PC-3 (cell line): ENCODE measurements at regions not wholly inside any gene's neighbourhood (a gene's known extent, or its start where the extent isn't known, plus 50 kb on each side); places are given as distances from the start of the nearest gene placed in this dataset.

ENCODE experiments used
- ATAC-seq: fragments of 200-7000 bp; cut with Tn5 transposase; 2 replicates; pipeline ENCODE4 v1.9.1; 2020; ENCODE audit warnings: mild to moderate bottlenecking, moderate library complexity
- BruUV-seq: library from RNA; stranded (reverse); fragments of 400-500 nt; replicated peaks from 2 replicates; lab custom pipeline; 2021; lab: Mats Ljungman, UMichigan
- CTCF ChIA-PET: fragments of 300-600 bp; sonication (Branson Sonifier 250); formaldehyde crosslinking; loops from one replicate; lab custom pipeline; 2022; ENCODE audit warnings: antibody characterized with exemption; lab: Charles Lee
- POLR2A ChIA-PET: fragments of 300-600 bp; sonication (Branson Sonifier 250); formaldehyde crosslinking; loops from one replicate; lab custom pipeline; 2022; ENCODE audit warnings: antibody characterized with exemption; ENCODE audit not compliant: unreplicated experiment; lab: Charles Lee
- DNase-seq: peaks from one replicate; pipeline ENCODE4 v3.0.0-alpha.2; 2015
- H2AFZ ChIP-seq: fragments of 300-600 bp; sonication (generic); 2 replicates; pipeline ENCODE4 v1.6.0; 2016; ENCODE audit warnings: antibody characterized with exemption, low read length
- H3F3A ChIP-seq: fragments of 300-600 bp; sonication (generic); one replicate; pipeline ENCODE4 v1.6.0; 2017; ENCODE audit warnings: antibody characterized with exemption, low read length, control low read depth, mild to moderate bottlenecking; ENCODE audit not compliant: unreplicated experiment
- H3K27ac ChIP-seq: fragments of 300-600 bp; sonication (generic); 2 replicates; pipeline ENCODE4 v1.5.1; 2016; ENCODE audit warnings: mild to moderate bottlenecking, low read length
- H3K27me3 ChIP-seq: fragments of 300-600 bp; sonication (generic); 2 replicates; pipeline ENCODE4 v1.6.1; 2016; ENCODE audit warnings: low read length, mixed read lengths
- H3K36me3 ChIP-seq: fragments of 300-600 bp; sonication (generic); 2 replicates; pipeline ENCODE4 v1.6.1; 2016; ENCODE audit warnings: low read depth, mixed run types, low read length, mixed read lengths
- H3K4me1 ChIP-seq: fragments of 300-600 bp; sonication (generic); 2 replicates; pipeline ENCODE4 v1.5.1; 2016; ENCODE audit warnings: low read length; ENCODE audit not compliant: insufficient read depth
- H3K4me2 ChIP-seq: fragments of 300-600 bp; sonication (generic); 2 replicates; pipeline ENCODE4 v1.6.0; 2016; ENCODE audit warnings: low read length
- H3K4me3 ChIP-seq: fragments of 300-600 bp; sonication (generic); 2 replicates; pipeline ENCODE4 v1.5.1; 2016; ENCODE audit warnings: mild to moderate bottlenecking, low read length, mixed read lengths
- H3K79me2 ChIP-seq: fragments of 300-600 bp; sonication (generic); 2 replicates; pipeline ENCODE4 v1.6.1; 2017; ENCODE audit warnings: low read length, mixed read lengths
- H3K9ac ChIP-seq: fragments of 300-600 bp; sonication (generic); 2 replicates; pipeline ENCODE4 v1.6.0; 2016; ENCODE audit warnings: mild to moderate bottlenecking, low read length
- H3K9me2 ChIP-seq: fragments of 300-600 bp; sonication (generic); replicated peaks from 2 replicates; pipeline ENCODE4 v1.6.1; 2016; ENCODE audit warnings: mixed run types, low read length, mixed read lengths
- H3K9me3 ChIP-seq: fragments of 300-600 bp; sonication (generic); 2 replicates; pipeline ENCODE4 v1.6.1; 2016; ENCODE audit warnings: low read length, mixed read lengths
- H4K20me1 ChIP-seq: fragments of 300-600 bp; sonication (generic); 2 replicates; pipeline ENCODE4 v1.6.1; 2016; ENCODE audit warnings: low read length, mixed read lengths
- CTCF ChIP-seq: fragments of 300-600 bp; sonication (generic); conservative IDR thresholded peaks from 2 replicates; pipeline ENCODE4 v1.5.1; 2017; ENCODE audit warnings: antibody characterized with exemption, low read depth, mild to moderate bottlenecking, low read length
- EZH2 ChIP-seq: fragments of 300-600 bp; sonication (generic); IDR thresholded peaks from one replicate; pipeline ENCODE4 v1.6.1; 2017; ENCODE audit warnings: antibody characterized with exemption, mild to moderate bottlenecking, low read length; ENCODE audit not compliant: unreplicated experiment
- EZH2phosphoT487 ChIP-seq: fragments of 300-600 bp; sonication (generic); IDR thresholded peaks from 2 replicates; pipeline ENCODE4 v1.6.1; 2018; ENCODE audit warnings: mild to moderate bottlenecking, antibody characterized with exemption, low read length, borderline replicate concordance
- intact Hi-C: fragments of 100-400 bp; cut with micrococcal nuclease; formaldehyde crosslinking; loops from 2 replicates; pipeline ENCODE4 v1.9.0; 2023

GRCh38 chr11:45094958-45095690, 51.3 kb upstream of the PRDM11 start:
- Histone ChIP-seq H3K9ac (no peak overlapping the region), H3K4me3 (no peak overlapping the region), H3K27ac (no peak overlapping the region), H3K36me3 (no peaks in the 10 kb centered on the region), H4K20me1 (no peaks in the 10 kb centered on the region), H3K27me3 (peaks cover 7% of the 10 kb centered on the region; the same call in 1 of the 2 replicates), H3K9me2 (no peaks in the 10 kb centered on the region; the same call in 1 of the 2 replicates), H2AFZ (no peak overlapping the region), H3K79me2 (no peaks in the 10 kb centered on the region), H3K4me2 (no peak overlapping the region), H3K4me1 (peaks cover 25% of the 10 kb centered on the region), H3K9me3 (no peaks in the 10 kb centered on the region), H3F3A (no peaks in the 10 kb centered on the region)
- no TSS peak for BruUV-seq
- DNase-seq: no peak
- POLR2A ChIA-PET: interaction anchor here (0.6 kb wide), 1 partner anchor 154 kb away, joined by 3 read pairs; no protein-coding TSS in a partner anchor
- TF ChIP-seq CTCF (no peak), EZH2 (no peak), EZH2phosphoT487 (no peak)
- intact Hi-C loops: no loop called here
- ATAC-seq: no peak
- CTCF ChIA-PET: no interaction called here

GRCh38 chr11:45095691-45096010, 50.8 kb upstream of the PRDM11 start:
- Histone ChIP-seq H3K36me3 (no peaks in the 10 kb centered on the region), H3K9me2 (no peaks in the 10 kb centered on the region; the same call in 1 of the 2 replicates), H3F3A (no peaks in the 10 kb centered on the region), H3K27ac (no peak overlapping the region), H3K27me3 (peaks cover 12% of the 10 kb centered on the region; the same call in 1 of the 2 replicates), H3K79me2 (no peaks in the 10 kb centered on the region), H2AFZ (no peak overlapping the region), H3K9ac (no peak overlapping the region), H3K4me2 (no peak overlapping the region), H4K20me1 (no peaks in the 10 kb centered on the region), H3K9me3 (no peaks in the 10 kb centered on the region), H3K4me3 (no peak overlapping the region), H3K4me1 (peaks cover 22% of the 10 kb centered on the region)
- ATAC-seq (no peak), DNase-seq (no peak)
- TF ChIP-seq CTCF (no peak), EZH2 (no peak), EZH2phosphoT487 (no peak)
- ChIA-PET POLR2A (interaction anchor here (0.6 kb wide), 1 partner anchor 155 kb away, joined by 3 read pairs; no protein-coding TSS in a partner anchor), CTCF (no interaction called here)
- intact Hi-C loops: no loop called here
- BruUV-seq: no TSS peak

- H3K4me1 ChIP-seq: peaks cover 22% of the 10 kb centered on the region
Observed at GRCh38 chr11:45096636-45097035, 49.8 kb upstream of the PRDM11 start.

More at GRCh38 chr11:45096636-45097035, 49.8 kb upstream of the PRDM11 start:
- no peak overlapping the region for H3K27ac ChIP-seq
- H4K20me1 ChIP-seq: no peaks in the 10 kb centered on the region
- POLR2A ChIA-PET: no interaction called here
- H3K9ac ChIP-seq: no peak overlapping the region
- no peak overlapping the region for H2AFZ ChIP-seq
- BruUV-seq: no TSS peak
- H3K4me2 ChIP-seq: no peak overlapping the region
- H3K27me3 ChIP-seq: peaks cover 12% of the 10 kb centered on the region; the same call in 1 of the 2 replicates
- no peaks in the 10 kb centered on the region for H3K79me2 ChIP-seq
- no peak for ATAC-seq
- CTCF ChIA-PET: no interaction called here
- H3K36me3 ChIP-seq: no peaks in the 10 kb centered on the region
- no peaks in the 10 kb centered on the region for H3K9me3 ChIP-seq
- DNase-seq: no peak
- TF ChIP-seq EZH2 (no peak), CTCF (no peak), EZH2phosphoT487 (no peak)
- no peak overlapping the region for H3K4me3 ChIP-seq
- H3K9me2 ChIP-seq: no peaks in the 10 kb centered on the region; the same call in 1 of the 2 replicates
- intact Hi-C loops: no loop called here
- H3F3A ChIP-seq: no peaks in the 10 kb centered on the region
